ENCODE measurements at regions not wholly inside any gene's neighbourhood (a gene's known extent, or its start where the extent isn't known, plus 50 kb on each side); places are given as distances from the start of the nearest gene placed in this dataset.

- TF ChIP-seq EZH2 (IDR thresholded peaks at IDR 0.05; ENCODE audit: low read depth): no peak
- no peak for TF ChIP-seq CTCF (conservative IDR thresholded peaks at IDR 0.05)
Measured at GRCh38 chr10:78427497-78428031, 393.9 kb downstream of the RPS24 start.

All from PC-9 (cell line).